MM.1S (cell line): ENCODE measurements at regions not wholly inside any gene's neighbourhood (a gene's known extent, or its start where the extent isn't known, plus 50 kb on each side); places are given as distances from the start of the nearest gene placed in this dataset.

Experiments used
- DNase-seq: peaks from one replicate; pipeline ENCODE4 v3.0.0-alpha.2; 2015
- H2AFZ ChIP-seq: fragments of 300-600 bp; sonication (generic); 2 replicates; pipeline ENCODE4 v1.6.0; 2016; ENCODE audit warnings: antibody characterized with exemption, low read length
- H3F3A ChIP-seq: fragments of 300-600 bp; sonication (generic); 2 replicates; pipeline ENCODE4 v1.6.1; 2016; ENCODE audit warnings: mild to moderate bottlenecking, antibody characterized with exemption, low read length, moderate library complexity, mixed read lengths; ENCODE audit not compliant: insufficient read depth
- H3K27ac ChIP-seq: fragments of 300-600 bp; sonication (generic); 2 replicates; pipeline ENCODE4 v1.5.1; 2016; ENCODE audit warnings: mild to moderate bottlenecking, low read length
- H3K27me3 ChIP-seq: fragments of 300-600 bp; sonication (generic); replicated peaks from 2 replicates; pipeline ENCODE4 v1.6.0; 2016; ENCODE audit warnings: low read length; ENCODE audit not compliant: insufficient read depth
- H3K36me3 ChIP-seq: fragments of 300-600 bp; sonication (generic); replicated peaks from 2 replicates; pipeline ENCODE4 v1.6.1; 2016; ENCODE audit warnings: mild to moderate bottlenecking, low read length, mixed read lengths; ENCODE audit not compliant: insufficient read depth
- H3K4me1 ChIP-seq: fragments of 300-600 bp; sonication (generic); 2 replicates; pipeline ENCODE4 v1.6.1; 2016; ENCODE audit warnings: low read length, mixed read lengths
- H3K4me2 ChIP-seq: fragments of 300-600 bp; sonication (generic); 2 replicates; pipeline ENCODE4 v1.6.0; 2016; ENCODE audit warnings: low read depth, low read length
- H3K4me3 ChIP-seq: fragments of 300-600 bp; sonication (generic); 2 replicates; pipeline ENCODE4 v1.5.1; 2016; ENCODE audit warnings: low read length, mixed read lengths
- H3K79me2 ChIP-seq: fragments of 300-600 bp; sonication (generic); 2 replicates; pipeline ENCODE4 v1.6.1; 2016; ENCODE audit warnings: mixed run types, low read length, mixed read lengths
- H3K9ac ChIP-seq: fragments of 300-600 bp; sonication (generic); 2 replicates; pipeline ENCODE4 v1.6.1; 2016; ENCODE audit warnings: low read length, mixed read lengths
- H3K9me2 ChIP-seq: fragments of 300-600 bp; sonication (generic); replicated peaks from 2 replicates; pipeline ENCODE4 v1.6.1; 2016; ENCODE audit warnings: mild to moderate bottlenecking, low read length, mixed read lengths; ENCODE audit not compliant: insufficient read depth
- H3K9me3 ChIP-seq: fragments of 300-600 bp; sonication (generic); replicated peaks from 2 replicates; pipeline ENCODE4 v1.6.1; 2016; ENCODE audit warnings: mild to moderate bottlenecking, low read length, mixed read lengths; ENCODE audit not compliant: insufficient read depth
- H4K20me1 ChIP-seq: fragments of 300-600 bp; sonication (generic); 2 replicates; pipeline ENCODE4 v1.6.1; 2016; ENCODE audit warnings: mild to moderate bottlenecking, low read length, moderate library complexity, mixed read lengths; ENCODE audit not compliant: insufficient read depth
- CTCF ChIP-seq: fragments of 300-600 bp; sonication (generic); IDR thresholded peaks from 2 replicates; pipeline ENCODE4 v1.5.1; 2016; ENCODE audit warnings: antibody characterized with exemption, low read length, mixed read lengths
- EZH2 ChIP-seq: fragments of 300-600 bp; sonication (generic); optimal IDR thresholded peaks from 2 replicates; pipeline ENCODE3; 2017; ENCODE audit warnings: low read depth, mild to moderate bottlenecking, antibody characterized with exemption, low read length, mixed read lengths
- EZH2phosphoT487 ChIP-seq: fragments of 300-600 bp; sonication (generic); IDR thresholded peaks from 2 replicates; pipeline ENCODE4 v1.6.1; 2018; ENCODE audit warnings: antibody characterized with exemption, low read length

GRCh38 chr6:86595641-86596040, 341.7 kb upstream of the HTR1E start:
- Histone ChIP-seq H3K9me2 (no peaks in the 10 kb centered on the region), H3K79me2 (no peaks in the 10 kb centered on the region), H3F3A (no peaks in the 10 kb centered on the region), H3K4me3 (no peak overlapping the region), H3K9me3 (no peaks in the 10 kb centered on the region), H2AFZ (no peak overlapping the region), H3K4me2 (no peak overlapping the region), H3K9ac (no peak overlapping the region), H3K27ac (no peak overlapping the region), H4K20me1 (no peaks in the 10 kb centered on the region), H3K36me3 (no peaks in the 10 kb centered on the region), H3K27me3 (no peaks in the 10 kb centered on the region), H3K4me1 (no peaks in the 10 kb centered on the region)
- DNase-seq: no peak
- no peak for TF ChIP-seq CTCF

DNA sequence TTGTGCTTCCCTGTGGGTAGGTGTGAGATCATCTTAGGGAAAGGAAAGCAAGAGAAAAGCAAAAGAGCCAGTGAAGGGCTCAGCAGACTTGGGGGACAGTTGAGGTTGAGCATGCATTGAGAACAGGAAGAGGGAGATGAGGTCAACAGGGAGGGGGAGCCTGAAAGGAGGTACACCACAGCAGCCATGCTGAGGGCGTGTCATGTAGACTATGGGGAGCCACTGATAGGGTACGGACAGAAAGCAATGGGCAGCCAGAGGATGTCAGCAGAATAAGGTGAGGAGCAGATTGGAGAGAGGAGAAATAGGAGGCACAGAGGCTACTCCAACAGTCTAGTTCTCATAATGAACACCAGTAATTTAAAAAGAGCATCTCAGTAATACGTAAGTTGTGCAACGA, 351.1 kb upstream of the HTR1E start:
- Histone ChIP-seq H2AFZ (no peak overlapping the region), H3K4me1 (no peaks in the 10 kb centered on the region), H3K9ac (no peak overlapping the region), H3K9me2 (no peaks in the 10 kb centered on the region), H3K4me3 (no peak overlapping the region), H3K27me3 (no peaks in the 10 kb centered on the region), H3F3A (no peaks in the 10 kb centered on the region), H3K27ac (no peak overlapping the region), H3K36me3 (no peaks in the 10 kb centered on the region), H3K9me3 (no peaks in the 10 kb centered on the region), H3K4me2 (no peak overlapping the region), H4K20me1 (no peaks in the 10 kb centered on the region), H3K79me2 (no peaks in the 10 kb centered on the region)
- DNase-seq: no peak
- TF ChIP-seq EZH2 (no peak), EZH2phosphoT487 (no peak), CTCF (no peak)

DNA sequence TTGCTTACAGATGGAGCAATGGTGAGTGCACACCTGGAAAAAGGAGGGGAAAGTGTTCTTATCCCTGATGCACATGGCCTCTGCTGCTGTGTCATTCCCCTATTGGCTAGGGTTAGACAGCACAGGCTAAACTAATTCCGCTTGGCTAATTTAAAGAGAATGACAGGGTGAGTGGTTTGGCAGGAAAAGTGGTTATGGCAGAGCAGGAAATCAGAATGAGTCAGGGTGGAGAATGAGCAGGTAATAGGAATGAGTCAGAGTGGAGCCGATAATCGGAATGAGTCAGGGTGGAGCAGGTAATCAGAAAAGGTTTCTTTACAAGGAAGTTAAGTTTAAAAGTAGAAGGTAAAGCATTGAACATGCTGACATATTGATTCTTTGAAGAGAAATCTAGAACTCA, 355.5 kb upstream of the HTR1E start:
- Histone ChIP-seq H3K9me3 (no peaks in the 10 kb centered on the region), H3K79me2 (no peaks in the 10 kb centered on the region), H3K27ac (no peak overlapping the region), H3K4me1 (no peaks in the 10 kb centered on the region), H2AFZ (no peak overlapping the region), H3K9me2 (no peaks in the 10 kb centered on the region), H4K20me1 (no peaks in the 10 kb centered on the region), H3K4me2 (no peak overlapping the region), H3K4me3 (no peak overlapping the region), H3K9ac (no peak overlapping the region), H3F3A (no peaks in the 10 kb centered on the region), H3K36me3 (no peaks in the 10 kb centered on the region), H3K27me3 (no peaks in the 10 kb centered on the region)
- TF ChIP-seq CTCF: no peak
- no peak for DNase-seq

- Histone ChIP-seq H3K27ac (no peak overlapping the region), H3K36me3 (no peaks in the 10 kb centered on the region), H2AFZ (no peak overlapping the region), H3F3A (no peaks in the 10 kb centered on the region), H4K20me1 (no peaks in the 10 kb centered on the region), H3K79me2 (no peaks in the 10 kb centered on the region), H3K9ac (no peak overlapping the region), H3K4me1 (no peaks in the 10 kb centered on the region), H3K27me3 (no peaks in the 10 kb centered on the region), H3K4me2 (no peak overlapping the region), H3K9me3 (no peaks in the 10 kb centered on the region), H3K9me2 (no peaks in the 10 kb centered on the region), H3K4me3 (no peak overlapping the region)
- DNase-seq: no peak
- TF ChIP-seq CTCF (no peak), EZH2 (no peak), EZH2phosphoT487 (no peak)
Measured at GRCh38 chr6:86563197-86563596, 374.1 kb upstream of the HTR1E start.
